ENCODE measurements at regions not wholly inside any gene's neighbourhood (a gene's known extent, or its start where the extent isn't known, plus 50 kb on each side); places are given as distances from the start of the nearest gene placed in this dataset.
"Not testable (repeated sequence)": the region's sequence is repeated elsewhere in the genome, so short reads cannot be mapped to it uniquely, and the experiment has no call there.

DNA sequence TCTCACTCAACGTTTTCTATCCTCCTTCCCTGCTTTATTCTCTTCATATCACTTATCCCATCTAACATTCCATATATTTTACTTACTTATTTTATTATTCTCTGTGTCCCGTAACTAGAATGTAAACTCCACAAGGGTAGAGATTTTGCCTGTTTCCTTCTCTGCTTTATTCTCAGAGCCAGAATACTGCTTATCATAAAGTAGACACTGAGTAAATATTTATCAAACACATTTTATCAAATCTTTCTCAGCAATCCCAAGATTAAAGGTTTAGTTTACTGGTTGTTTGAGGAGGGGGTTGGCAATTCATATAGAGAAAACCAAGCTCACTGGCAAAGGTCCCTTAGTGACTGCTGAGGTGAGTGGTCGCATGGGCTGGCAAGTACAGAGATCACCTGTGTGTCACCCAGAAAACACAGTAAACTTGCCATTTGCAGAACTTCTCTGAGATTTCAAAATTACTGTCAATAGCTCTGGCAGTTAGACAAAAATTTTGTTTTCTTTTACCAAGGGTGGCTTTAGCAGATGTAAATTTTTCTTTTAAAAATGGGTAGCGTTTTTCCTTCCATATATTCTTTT is 662.4 kb downstream of the UTRN start:
- ATAC-seq, result no peak
- no peaks in the 10 kb centered on the region for H3K36me3 Mint-ChIP-seq (ENCODE audit: insufficient read depth)
- H3K4me3 Mint-ChIP-seq, result no peak overlapping the region
- no peaks in the 10 kb centered on the region for H3K4me1 Mint-ChIP-seq (ENCODE audit: low read depth)
- H3K27me3 Mint-ChIP-seq (ENCODE audit: low read depth), result peaks cover 10% of the 10 kb centered on the region
- no peaks in the 10 kb centered on the region for H3K9me3 Mint-ChIP-seq
- no peak for DNase-seq

GRCh38 chr6:144951730-144952437 is 666.7 kb downstream of the UTRN start:
- no peak overlapping the region for H3K4me3 Mint-ChIP-seq
- no peaks in the 10 kb centered on the region for H3K9me3 Mint-ChIP-seq
- no peaks in the 10 kb centered on the region for H3K36me3 Mint-ChIP-seq (ENCODE audit: insufficient read depth)
- peaks cover 9% of the 10 kb centered on the region for H3K27me3 Mint-ChIP-seq (ENCODE audit: low read depth)
- no peak for ATAC-seq
- no peak for DNase-seq
- no peaks in the 10 kb centered on the region for H3K4me1 Mint-ChIP-seq (ENCODE audit: low read depth)

DNA sequence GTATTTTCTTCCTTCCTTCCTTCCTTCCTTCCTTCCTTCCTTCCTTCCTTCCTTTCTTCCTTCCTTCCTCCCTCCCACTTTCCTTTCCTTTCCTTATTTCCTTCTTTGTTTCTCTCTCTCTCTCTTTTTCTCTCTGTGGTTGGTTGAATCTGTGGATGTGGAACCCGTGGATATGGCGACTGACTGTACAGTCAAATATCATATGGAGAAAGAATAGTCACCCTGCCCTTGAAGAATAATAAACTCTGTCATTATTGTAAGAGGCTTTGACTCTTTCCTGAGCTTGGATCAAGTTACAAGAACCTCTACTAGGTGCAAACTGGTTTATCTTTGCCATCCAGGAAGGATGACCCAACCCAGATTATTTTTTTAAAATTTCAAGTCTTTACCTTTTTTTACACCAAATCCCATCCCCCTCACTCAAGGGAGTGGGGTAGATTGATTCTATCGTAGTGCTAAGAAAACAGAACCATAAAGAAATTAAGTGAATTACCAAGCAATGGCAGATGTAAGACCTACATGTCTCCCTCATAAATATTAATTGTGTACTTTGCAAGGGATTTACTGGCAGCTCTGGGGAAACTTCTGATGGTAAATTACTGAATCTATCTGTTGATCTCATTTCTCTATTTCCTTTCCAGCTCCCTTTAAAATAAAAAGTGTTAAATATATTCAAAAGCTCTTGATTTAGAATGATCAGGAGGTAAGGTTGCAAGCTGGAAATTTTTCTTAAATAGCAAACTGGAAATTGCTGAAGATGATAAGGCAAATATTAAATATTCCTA is 667.5 kb downstream of the UTRN start:
- Mint-ChIP-seq H3K36me3 (ENCODE audit: insufficient read depth) (no peaks in the 10 kb centered on the region), H3K9me3 (no peaks in the 10 kb centered on the region)

GRCh38 chr6:144953552-144954240 is 668.6 kb downstream of the UTRN start:
- ATAC-seq (no peak), DNase-seq (no peak)
- H3K36me3 Mint-ChIP-seq (ENCODE audit: insufficient read depth), result no peaks in the 10 kb centered on the region
- no peaks in the 10 kb centered on the region for H3K4me1 Mint-ChIP-seq (ENCODE audit: low read depth)
- peaks cover 9% of the 10 kb centered on the region for H3K27me3 Mint-ChIP-seq (ENCODE audit: low read depth)
- H3K9me3 Mint-ChIP-seq, result no peaks in the 10 kb centered on the region
- no peak overlapping the region for H3K4me3 Mint-ChIP-seq

More for the DNA sequence above, 667.5 kb downstream of the UTRN start:
- H3K4me1 Mint-ChIP-seq (ENCODE audit: low read depth), result no peaks in the 10 kb centered on the region
- no peak overlapping the region for H3K4me3 Mint-ChIP-seq
- ATAC-seq (no peak), DNase-seq (no peak)
- peaks cover 9% of the 10 kb centered on the region for H3K27me3 Mint-ChIP-seq (ENCODE audit: low read depth)

- Mint-ChIP-seq H3K9me3 (no peaks in the 10 kb centered on the region), H3K4me3 (no peak overlapping the region), H3K4me1 (ENCODE audit: low read depth) (no peaks in the 10 kb centered on the region), H3K36me3 (ENCODE audit: insufficient read depth) (no peaks in the 10 kb centered on the region), H3K27me3 (ENCODE audit: low read depth) (peaks cover 9% of the 10 kb centered on the region)
- ATAC-seq, result no peak
- no peak for DNase-seq
Measured at GRCh38 chr6:144954241-144954556, 669.1 kb downstream of the UTRN start.

DNA sequence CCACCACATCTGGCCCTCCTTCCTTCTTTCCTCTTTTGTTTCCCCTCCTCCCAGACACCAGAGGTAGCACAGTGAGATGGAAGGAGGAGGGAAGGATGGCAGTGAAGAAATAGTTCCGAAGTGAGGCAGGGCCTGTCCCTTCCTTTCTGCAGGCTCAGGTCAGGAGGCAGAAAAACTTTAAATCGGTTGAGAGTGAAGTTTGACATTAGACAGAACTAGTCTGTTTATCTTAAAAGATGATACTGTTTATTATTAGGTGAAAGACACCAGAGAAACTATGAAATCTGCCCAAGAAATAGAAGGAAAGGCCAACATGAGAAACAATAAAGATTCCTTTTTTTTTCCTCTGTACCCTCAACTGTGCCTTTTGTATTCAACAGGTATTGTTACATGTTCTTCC is 670.3 kb downstream of the UTRN start:
- DNase-seq, result no peak
- Mint-ChIP-seq H3K4me3 (no peak overlapping the region), H3K4me1 (ENCODE audit: low read depth) (no peaks in the 10 kb centered on the region), H3K9me3 (no peaks in the 10 kb centered on the region), H3K27me3 (ENCODE audit: low read depth) (peaks cover 9% of the 10 kb centered on the region), H3K36me3 (ENCODE audit: insufficient read depth) (no peaks in the 10 kb centered on the region)
- ATAC-seq, result no peak

GRCh38 chr6:144955859-144956258 is 670.7 kb downstream of the UTRN start:
- Mint-ChIP-seq H3K4me1 (ENCODE audit: low read depth) (no peaks in the 10 kb centered on the region), H3K27me3 (ENCODE audit: low read depth) (peaks cover 9% of the 10 kb centered on the region), H3K4me3 (no peak overlapping the region), H3K36me3 (ENCODE audit: insufficient read depth) (no peaks in the 10 kb centered on the region), H3K9me3 (no peaks in the 10 kb centered on the region)
- ATAC-seq (no peak), DNase-seq (no peak)

DNA sequence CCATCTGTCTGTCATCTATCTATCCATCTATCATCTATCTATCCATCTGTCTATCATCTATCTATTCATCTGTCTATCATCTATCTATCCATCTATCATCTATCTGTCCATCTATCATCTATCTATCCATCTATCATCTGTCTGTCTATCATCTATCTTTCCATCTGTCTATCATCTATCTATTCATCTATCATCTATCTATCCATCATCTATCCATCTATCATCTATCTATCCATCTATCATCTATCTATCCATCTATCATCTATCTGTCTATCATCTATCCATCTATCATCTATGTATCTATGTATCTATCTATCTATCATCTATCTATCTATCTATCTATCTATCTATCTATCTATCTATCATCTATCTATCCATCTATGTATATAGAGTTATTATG is 671.6 kb downstream of the UTRN start:
- H3K27me3 Mint-ChIP-seq (ENCODE audit: low read depth), result peaks cover 13% of the 10 kb centered on the region
- not testable (repeated sequence) for H3K36me3 Mint-ChIP-seq (ENCODE audit: insufficient read depth); H3K4me1 Mint-ChIP-seq (ENCODE audit: low read depth); DNase-seq; ATAC-seq; H3K4me3 Mint-ChIP-seq; H3K9me3 Mint-ChIP-seq

DNA sequence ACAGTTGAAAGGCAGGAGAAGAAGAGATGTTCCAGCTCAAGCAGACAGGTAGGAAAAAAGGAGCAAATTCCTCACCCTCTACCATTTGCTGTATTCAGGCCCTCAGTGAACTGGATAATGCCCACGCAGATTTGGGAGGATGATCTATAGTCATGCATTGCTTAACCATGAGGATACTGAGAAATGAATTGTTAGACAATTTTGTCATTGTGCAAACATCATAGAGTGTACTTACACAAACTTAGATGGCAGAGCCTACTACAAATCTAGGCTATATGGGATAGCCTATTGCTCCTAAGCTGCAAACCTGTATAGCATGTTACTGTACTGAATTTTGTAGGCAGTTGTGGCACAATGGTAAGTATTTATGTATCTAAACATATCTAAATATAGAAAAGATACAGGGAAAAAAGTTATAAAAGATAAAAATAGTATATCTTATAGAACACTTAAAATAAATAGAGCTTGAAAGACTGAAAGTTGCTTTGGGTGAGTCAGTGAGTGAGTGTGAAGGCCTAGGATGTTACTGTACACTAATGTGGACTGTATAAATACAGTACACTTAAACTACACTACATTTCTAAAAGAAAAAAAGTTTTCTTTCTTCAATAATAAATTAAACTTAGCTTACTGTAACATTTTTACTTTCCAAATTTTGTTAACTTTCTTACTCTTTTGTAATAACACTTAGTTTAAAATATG is 672.3 kb downstream of the UTRN start:
- no peak for ATAC-seq
- Mint-ChIP-seq H3K9me3 (no peaks in the 10 kb centered on the region), H3K4me1 (ENCODE audit: low read depth) (no peaks in the 10 kb centered on the region), H3K27me3 (ENCODE audit: low read depth) (peaks cover 11% of the 10 kb centered on the region), H3K36me3 (ENCODE audit: insufficient read depth) (no peaks in the 10 kb centered on the region), H3K4me3 (no peak overlapping the region)
- no peak for DNase-seq

GRCh38 chr6:144969154-144969553 is 684.0 kb downstream of the UTRN start:
- Mint-ChIP-seq H3K4me3 (no peak overlapping the region), H3K36me3 (ENCODE audit: insufficient read depth) (no peaks in the 10 kb centered on the region), H3K9me3 (no peaks in the 10 kb centered on the region), H3K27me3 (ENCODE audit: low read depth) (peaks cover 3% of the 10 kb centered on the region), H3K4me1 (ENCODE audit: low read depth) (no peaks in the 10 kb centered on the region)
- DNase-seq, result no peak
- ATAC-seq, result no peak

GRCh38 chr6:144969602-144970272 is 684.6 kb downstream of the UTRN start:
- no peaks in the 10 kb centered on the region for H3K4me1 Mint-ChIP-seq (ENCODE audit: low read depth)

GRCh38 chr6:144977250-144977864 is 692.2 kb downstream of the UTRN start:
- not testable (repeated sequence) for ATAC-seq; H3K9me3 Mint-ChIP-seq; H3K4me1 Mint-ChIP-seq (ENCODE audit: low read depth); H3K4me3 Mint-ChIP-seq; H3K36me3 Mint-ChIP-seq (ENCODE audit: insufficient read depth); DNase-seq
- peaks cover 23% of the 10 kb centered on the region for H3K27me3 Mint-ChIP-seq (ENCODE audit: low read depth)

More at GRCh38 chr6:144969602-144970272, 684.6 kb downstream of the UTRN start:
- Mint-ChIP-seq H3K9me3 (no peaks in the 10 kb centered on the region), H3K4me3 (no peak overlapping the region), H3K27me3 (ENCODE audit: low read depth) (peaks cover 6% of the 10 kb centered on the region), H3K36me3 (ENCODE audit: insufficient read depth) (no peaks in the 10 kb centered on the region)
- DNase-seq (no peak), ATAC-seq (no peak)

DNA sequence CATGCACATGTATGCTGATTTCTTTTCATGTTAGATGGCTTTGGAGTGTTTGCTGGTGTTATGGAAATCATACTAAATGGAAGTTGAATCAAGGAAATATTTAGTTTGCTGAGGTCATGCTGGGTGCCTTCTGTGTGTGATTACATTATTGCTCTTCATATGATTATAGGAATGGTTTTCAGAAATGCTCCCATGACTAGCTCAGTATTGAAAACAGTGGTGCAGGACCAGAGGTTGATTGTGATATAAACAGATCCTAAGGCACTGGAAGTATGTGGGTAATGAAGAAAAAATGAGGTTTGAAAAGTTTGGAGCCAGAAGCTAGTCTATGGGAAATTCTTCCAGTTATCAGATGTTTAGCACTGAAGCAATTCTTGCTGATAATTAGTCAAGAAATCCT is 693.1 kb downstream of the UTRN start:
- Mint-ChIP-seq H3K27me3 (ENCODE audit: low read depth) (peaks cover 23% of the 10 kb centered on the region), H3K36me3 (ENCODE audit: insufficient read depth) (no peaks in the 10 kb centered on the region), H3K4me3 (no peak overlapping the region), H3K9me3 (no peaks in the 10 kb centered on the region), H3K4me1 (ENCODE audit: low read depth) (no peaks in the 10 kb centered on the region)
- DNase-seq (no peak), ATAC-seq (no peak)

Data from activated T-cell treated with anti-CD3 and anti-CD28 coated beads, Interleukin-2, amount 50 U/mL, for 4 hours (primary cell).